Activated T-cell treated with anti-CD3 and anti-CD28 coated beads, Interleukin-2, amount 50 U/mL, for 72 hours (primary cell): ENCODE measurements at regions not wholly inside any gene's neighbourhood (a gene's known extent, or its start where the extent isn't known, plus 50 kb on each side); places are given as distances from the start of the nearest gene placed in this dataset.
"Not testable (repeated sequence)": the region's sequence is repeated elsewhere in the genome, so short reads cannot be mapped to it uniquely, and the experiment has no call there.

Experiments
- ATAC-seq, 2 donors: fragments of 150-1000 bp; cut with Tn5 transposase; replicated peaks in 1 of 2; 2 replicates each; pipeline ENCODE4 v1.10.0; 2021; ENCODE audit warnings: moderate library complexity in 2 of 2, mild to moderate bottlenecking in 1 of 2
- DNase-seq, 2 donors: peaks; one replicate each; pipeline ENCODE4 v3.0.0; 2021 to 2022; ENCODE audit warnings: mixed read lengths in 1 of 2
- H3K27ac Mint-ChIP-seq: one replicate; pipeline ENCODE4 v1.8.0; 2022; ENCODE audit warnings: mild to moderate bottlenecking, moderate library complexity, mixed read lengths
- H3K27me3 Mint-ChIP-seq: one replicate; pipeline ENCODE4 v1.8.0; 2022; ENCODE audit warnings: low read depth, mixed read lengths
- H3K36me3 Mint-ChIP-seq, 2 donors: one replicate each; pipeline ENCODE4 v1.8.0; 2022; ENCODE audit warnings: mixed read lengths in 2 of 2, mild to moderate bottlenecking in 1 of 2; ENCODE audit not compliant: insufficient read depth in 2 of 2
- H3K4me1 Mint-ChIP-seq: one replicate; pipeline ENCODE4 v1.8.0; 2022; ENCODE audit warnings: low read depth, mixed read lengths
- H3K4me3 Mint-ChIP-seq, 2 donors: one replicate each; pipeline ENCODE4 v1.8.0; 2022; ENCODE audit warnings: mild to moderate bottlenecking in 2 of 2, mixed read lengths in 2 of 2, moderate library complexity in 2 of 2
- H3K9me3 Mint-ChIP-seq, 2 donors: one replicate each; pipeline ENCODE4 v1.8.0; 2022; ENCODE audit warnings: mixed read lengths in 2 of 2

DNA sequence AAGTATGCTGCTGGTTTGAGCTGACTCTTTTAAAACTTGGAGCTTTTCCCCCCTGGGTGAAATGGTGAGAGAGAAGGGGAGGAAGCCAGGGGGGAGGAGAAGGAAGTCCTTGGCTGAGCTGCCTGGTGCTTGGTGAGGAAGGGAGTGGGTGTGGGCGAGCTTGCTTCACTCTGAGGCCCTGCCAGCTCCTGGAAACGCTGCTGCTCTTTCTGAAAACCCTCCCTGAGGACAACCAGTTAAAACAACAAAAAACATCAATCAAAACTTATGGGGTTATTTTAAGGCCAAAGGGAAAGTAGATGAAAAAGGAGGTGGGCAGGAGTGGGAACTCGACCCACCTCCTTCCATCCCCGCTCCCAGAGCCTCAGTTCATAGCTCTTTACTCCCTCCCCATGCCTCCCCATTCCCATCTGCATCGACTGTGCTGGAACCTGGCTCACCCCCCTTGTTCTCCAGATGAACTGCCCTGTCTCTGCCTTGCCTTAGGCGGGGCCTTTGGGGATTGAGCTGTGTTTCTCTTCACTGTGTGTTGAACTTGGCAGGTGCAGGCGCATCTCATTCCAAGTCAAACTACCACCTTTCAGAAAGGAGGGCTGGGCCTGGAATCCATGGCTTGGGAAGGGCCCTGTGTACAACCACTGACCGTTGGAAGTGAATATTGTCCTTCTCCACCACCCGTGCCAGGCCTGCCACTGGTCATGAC is 166.1 kb downstream of the ZNF621 start:
- H3K9me3 Mint-ChIP-seq: no peaks in the 10 kb centered on the region
- H3K4me3 Mint-ChIP-seq: no peak overlapping the region
- H3K36me3 Mint-ChIP-seq: no peaks in the 10 kb centered on the region
- no peak overlapping the region for H3K27ac Mint-ChIP-seq
- ATAC-seq (no peak), DNase-seq (no peak)
- H3K4me1 Mint-ChIP-seq: no peaks in the 10 kb centered on the region
- H3K27me3 Mint-ChIP-seq: peaks cover 30% of the 10 kb centered on the region

DNA sequence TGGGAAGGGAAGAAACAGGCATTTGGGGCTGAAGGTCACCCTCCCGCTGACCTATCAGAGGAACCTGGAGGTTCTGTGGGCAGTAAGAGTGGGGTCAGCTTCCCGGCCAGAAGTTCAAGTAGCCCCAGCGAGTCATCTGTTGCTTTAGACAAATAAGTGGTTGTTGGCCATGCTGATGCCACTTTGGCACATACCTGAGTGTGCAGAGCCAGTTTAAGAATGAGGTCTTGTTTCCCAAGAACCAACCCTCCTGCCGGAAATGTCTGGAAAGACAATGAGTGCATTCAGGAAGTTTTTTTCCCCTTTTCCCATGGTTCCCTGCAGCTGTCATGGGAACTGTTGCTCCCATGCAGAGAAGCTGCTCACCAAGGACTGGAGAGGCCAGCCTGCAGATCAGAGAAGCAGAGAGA is 166.7 kb downstream of the ZNF621 start:
- no peak for DNase-seq
- H3K36me3 Mint-ChIP-seq: no peaks in the 10 kb centered on the region
- H3K27ac Mint-ChIP-seq: no peak overlapping the region
- H3K4me1 Mint-ChIP-seq: no peaks in the 10 kb centered on the region
- peaks cover 24% of the 10 kb centered on the region for H3K27me3 Mint-ChIP-seq
- H3K9me3 Mint-ChIP-seq: no peaks in the 10 kb centered on the region
- H3K4me3 Mint-ChIP-seq: no peak overlapping the region
- ATAC-seq: no peak

- Mint-ChIP-seq H3K27me3 (no peaks in the 10 kb centered on the region), H3K4me3 (no peak overlapping the region), H3K9me3 (no peaks in the 10 kb centered on the region), H3K27ac (no peak overlapping the region), H3K36me3 (no peaks in the 10 kb centered on the region), H3K4me1 (no peaks in the 10 kb centered on the region)
- ATAC-seq: no peak
- DNase-seq: no peak
These were observed 171.1 kb downstream of the ZNF621 start for GRCh38 chr3:40695848-40696247.

GRCh38 chr3:40698611-40699010 is 173.9 kb downstream of the ZNF621 start:
- not testable (repeated sequence) for H3K4me1 Mint-ChIP-seq, H3K36me3 Mint-ChIP-seq, DNase-seq, ATAC-seq, H3K27ac Mint-ChIP-seq, H3K4me3 Mint-ChIP-seq, H3K9me3 Mint-ChIP-seq, H3K27me3 Mint-ChIP-seq

GRCh38 chr3:40701016-40701588 is 176.3 kb downstream of the ZNF621 start:
- ATAC-seq (no peak), DNase-seq (no peak)
- H3K36me3 Mint-ChIP-seq: no peaks in the 10 kb centered on the region
- no peak overlapping the region for H3K4me3 Mint-ChIP-seq
- H3K9me3 Mint-ChIP-seq: peaks cover 0 to 1% of the 10 kb centered on the region in 2 donors
- H3K27ac Mint-ChIP-seq: no peak overlapping the region
- H3K4me1 Mint-ChIP-seq: no peaks in the 10 kb centered on the region
- H3K27me3 Mint-ChIP-seq: no peaks in the 10 kb centered on the region

DNA sequence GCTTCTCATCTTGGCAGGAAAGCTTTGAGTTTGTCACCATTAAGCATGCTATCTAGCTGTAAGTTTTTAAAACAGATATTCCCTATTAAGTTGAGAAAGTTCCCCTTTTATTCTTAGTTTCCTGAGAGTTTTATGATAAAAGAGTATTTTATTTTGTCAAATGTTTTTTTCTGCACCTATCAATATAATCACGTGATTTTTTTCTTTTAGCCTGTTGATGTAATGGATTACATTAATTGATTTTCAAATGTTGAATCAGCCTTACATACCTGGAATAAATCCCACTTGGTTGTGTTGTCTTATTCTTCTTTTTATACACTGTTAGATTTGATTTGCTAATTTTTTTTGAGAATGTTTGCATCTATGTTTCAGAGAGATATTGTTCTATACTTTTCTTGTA is 179.5 kb downstream of the ZNF621 start:
- H3K27ac Mint-ChIP-seq: no peak overlapping the region
- no peaks in the 10 kb centered on the region for H3K27me3 Mint-ChIP-seq
- ATAC-seq (no peak), DNase-seq (no peak)
- H3K36me3 Mint-ChIP-seq: no peaks in the 10 kb centered on the region
- H3K9me3 Mint-ChIP-seq: peaks cover 0 to 1% of the 10 kb centered on the region in 2 donors
- H3K4me3 Mint-ChIP-seq: no peak overlapping the region
- no peaks in the 10 kb centered on the region for H3K4me1 Mint-ChIP-seq

GRCh38 chr3:40705663-40706062 is 180.9 kb downstream of the ZNF621 start:
- no peak for DNase-seq
- peaks cover 0 to 1% of the 10 kb centered on the region in 2 donors for H3K9me3 Mint-ChIP-seq
- no peak overlapping the region for H3K4me3 Mint-ChIP-seq
- H3K36me3 Mint-ChIP-seq: no peaks in the 10 kb centered on the region
- ATAC-seq: no peak
- H3K4me1 Mint-ChIP-seq: no peaks in the 10 kb centered on the region
- H3K27ac Mint-ChIP-seq: no peak overlapping the region
- no peaks in the 10 kb centered on the region for H3K27me3 Mint-ChIP-seq

GRCh38 chr3:40713306-40713705 is 188.5 kb downstream of the ZNF621 start:
- H3K27me3 Mint-ChIP-seq: peaks cover 22% of the 10 kb centered on the region
- ATAC-seq (no peak), DNase-seq (no peak)
- H3K4me1 Mint-ChIP-seq: peaks cover 8% of the 10 kb centered on the region
- no peak overlapping the region for H3K27ac Mint-ChIP-seq
- H3K9me3 Mint-ChIP-seq: no peaks in the 10 kb centered on the region
- no peak overlapping the region for H3K4me3 Mint-ChIP-seq
- no peaks in the 10 kb centered on the region for H3K36me3 Mint-ChIP-seq

DNA sequence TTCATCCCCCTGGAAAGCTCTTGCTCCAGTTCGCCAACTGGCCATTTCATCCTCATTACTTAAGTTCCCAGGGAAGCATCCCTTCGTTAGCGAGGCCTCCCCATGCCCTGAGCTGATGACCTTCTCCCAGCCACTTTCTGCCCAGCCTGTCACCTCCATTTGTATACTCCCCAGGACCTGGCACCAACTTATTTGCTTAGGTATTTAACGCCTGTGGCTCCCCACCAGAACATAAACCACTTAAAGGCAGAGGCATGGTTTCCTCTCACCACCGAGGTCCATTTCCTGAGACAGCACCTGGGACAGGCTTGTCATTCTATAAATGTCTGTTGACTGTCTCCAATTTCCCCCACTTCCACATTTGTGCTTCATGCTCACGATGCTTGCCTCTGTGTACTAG is 189.0 kb downstream of the ZNF621 start:
- Mint-ChIP-seq H3K36me3 (no peaks in the 10 kb centered on the region), H3K9me3 (no peaks in the 10 kb centered on the region), H3K4me3 (no peak overlapping the region), H3K27ac (no peak overlapping the region), H3K27me3 (peaks cover 22% of the 10 kb centered on the region), H3K4me1 (peaks cover 8% of the 10 kb centered on the region)
- DNase-seq: no peak
- no peak for ATAC-seq

GRCh38 chr3:40714771-40715345 is 190.1 kb downstream of the ZNF621 start:
- H3K9me3 Mint-ChIP-seq: no peaks in the 10 kb centered on the region
- ATAC-seq (no peak), DNase-seq (no peak)
- H3K27ac Mint-ChIP-seq: no peak overlapping the region
- H3K4me1 Mint-ChIP-seq: peaks cover 8% of the 10 kb centered on the region
- peaks cover 22% of the 10 kb centered on the region for H3K27me3 Mint-ChIP-seq
- H3K36me3 Mint-ChIP-seq: no peaks in the 10 kb centered on the region
- no peak overlapping the region for H3K4me3 Mint-ChIP-seq

DNA sequence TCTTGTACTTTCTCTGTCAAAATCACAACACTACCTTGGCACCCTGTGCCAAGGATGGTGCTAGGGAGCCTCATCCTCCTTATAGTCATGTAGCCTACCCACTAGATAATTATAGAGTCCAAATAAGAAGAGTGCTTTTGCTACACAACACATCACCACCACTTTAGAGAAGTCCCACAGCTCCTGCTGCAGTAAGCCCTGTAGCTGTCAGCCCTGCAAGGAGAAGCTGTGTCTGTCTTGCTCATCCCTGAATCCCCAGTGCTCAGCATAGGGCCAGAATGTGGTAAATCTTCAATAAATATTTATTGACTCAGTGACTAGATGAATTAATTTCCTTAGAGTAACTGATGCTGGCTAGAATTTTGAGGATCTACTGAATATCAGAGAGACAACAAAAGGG is 190.8 kb downstream of the ZNF621 start:
- Mint-ChIP-seq H3K4me1 (peaks cover 8% of the 10 kb centered on the region), H3K9me3 (no peaks in the 10 kb centered on the region), H3K4me3 (no peak overlapping the region), H3K27me3 (peaks cover 22% of the 10 kb centered on the region), H3K27ac (no peak overlapping the region), H3K36me3 (no peaks in the 10 kb centered on the region)
- DNase-seq: no peak
- ATAC-seq: no peak

GRCh38 chr3:40717471-40717870 is 192.7 kb downstream of the ZNF621 start:
- Mint-ChIP-seq H3K4me3 (no peak overlapping the region), H3K27ac (no peak overlapping the region), H3K4me1 (peaks cover 8% of the 10 kb centered on the region), H3K36me3 (no peaks in the 10 kb centered on the region), H3K9me3 (no peaks in the 10 kb centered on the region), H3K27me3 (peaks cover 16% of the 10 kb centered on the region)
- DNase-seq (no peak), ATAC-seq (no peak)

DNA sequence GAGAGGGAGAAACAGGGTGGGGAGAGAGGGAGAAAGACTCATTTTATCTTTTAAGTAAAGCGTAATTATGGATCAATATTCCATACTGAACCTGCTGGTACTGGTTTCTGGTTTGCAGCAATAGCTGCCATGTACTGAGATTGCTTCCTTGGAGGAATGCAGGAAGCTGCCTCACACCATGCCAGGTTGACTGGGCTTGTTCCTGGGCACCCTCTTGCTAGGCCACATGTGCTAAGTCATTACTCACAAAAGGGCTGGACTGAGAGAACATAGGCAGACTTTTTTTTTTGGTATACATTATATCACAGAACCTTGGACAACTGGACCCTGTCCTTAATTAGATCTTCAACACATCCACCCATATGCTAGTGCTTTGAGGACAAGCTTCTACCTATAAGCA is 193.4 kb downstream of the ZNF621 start:
- ATAC-seq (no peak), DNase-seq (no peak)
- H3K36me3 Mint-ChIP-seq: no peaks in the 10 kb centered on the region
- peaks cover 16% of the 10 kb centered on the region for H3K27me3 Mint-ChIP-seq
- peaks cover 8% of the 10 kb centered on the region for H3K4me1 Mint-ChIP-seq
- no peaks in the 10 kb centered on the region for H3K9me3 Mint-ChIP-seq
- no peak overlapping the region for H3K27ac Mint-ChIP-seq
- no peak overlapping the region for H3K4me3 Mint-ChIP-seq

DNA sequence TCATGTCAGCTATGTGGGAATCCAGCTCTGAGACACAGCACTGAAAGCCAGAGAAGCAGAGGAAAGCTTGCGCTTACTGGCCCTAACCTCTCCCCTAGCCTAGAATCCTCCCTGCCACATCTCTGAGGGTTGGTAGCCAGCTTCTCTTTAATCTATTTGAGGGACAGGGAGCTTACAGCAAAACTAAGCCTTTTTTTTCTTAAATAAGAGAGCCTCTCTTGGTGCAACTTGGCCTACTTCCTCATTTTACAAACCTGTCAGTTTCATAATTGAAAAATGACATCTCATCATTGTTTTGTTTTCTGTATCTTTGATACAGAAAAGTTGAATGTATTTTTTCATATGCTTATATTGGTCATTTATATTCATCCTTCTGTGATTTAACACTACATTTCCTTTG is 193.9 kb downstream of the ZNF621 start:
- H3K4me1 Mint-ChIP-seq: peaks cover 8% of the 10 kb centered on the region
- H3K4me3 Mint-ChIP-seq: no peak overlapping the region
- no peaks in the 10 kb centered on the region for H3K9me3 Mint-ChIP-seq
- peaks cover 18% of the 10 kb centered on the region for H3K27me3 Mint-ChIP-seq
- no peak overlapping the region for H3K27ac Mint-ChIP-seq
- H3K36me3 Mint-ChIP-seq: no peaks in the 10 kb centered on the region
- ATAC-seq: no peak
- no peak for DNase-seq
